ENCODE measurements at regions not wholly inside any gene's neighbourhood (a gene's known extent, or its start where the extent isn't known, plus 50 kb on each side); places are given as distances from the start of the nearest gene placed in this dataset.

GRCh38 chr5:58048185-58048925, 411.5 kb downstream of the PLK2 start:
- DNase-seq: no peak
- no peaks in the 10 kb centered on the region for H3K9me3 Mint-ChIP-seq (ENCODE audit: unreplicated experiment)
- 0 out of 2 replicates have a peak, but pooled peaks cover 6% of the 10 kb centered on the region for H3K9me3 ChIP-seq
- ChIA-PET CTCF (no interaction called here), POLR2A (no interaction called here)
- H3K4me1 ChIP-seq: 0 out of 2 replicates have a peak, but pooled peaks cover 5% of the 10 kb centered on the region
- H3K4me3 Mint-ChIP-seq (ENCODE audit: unreplicated experiment): no peak overlapping the region
- TF ChIP-seq, protein P1, sequence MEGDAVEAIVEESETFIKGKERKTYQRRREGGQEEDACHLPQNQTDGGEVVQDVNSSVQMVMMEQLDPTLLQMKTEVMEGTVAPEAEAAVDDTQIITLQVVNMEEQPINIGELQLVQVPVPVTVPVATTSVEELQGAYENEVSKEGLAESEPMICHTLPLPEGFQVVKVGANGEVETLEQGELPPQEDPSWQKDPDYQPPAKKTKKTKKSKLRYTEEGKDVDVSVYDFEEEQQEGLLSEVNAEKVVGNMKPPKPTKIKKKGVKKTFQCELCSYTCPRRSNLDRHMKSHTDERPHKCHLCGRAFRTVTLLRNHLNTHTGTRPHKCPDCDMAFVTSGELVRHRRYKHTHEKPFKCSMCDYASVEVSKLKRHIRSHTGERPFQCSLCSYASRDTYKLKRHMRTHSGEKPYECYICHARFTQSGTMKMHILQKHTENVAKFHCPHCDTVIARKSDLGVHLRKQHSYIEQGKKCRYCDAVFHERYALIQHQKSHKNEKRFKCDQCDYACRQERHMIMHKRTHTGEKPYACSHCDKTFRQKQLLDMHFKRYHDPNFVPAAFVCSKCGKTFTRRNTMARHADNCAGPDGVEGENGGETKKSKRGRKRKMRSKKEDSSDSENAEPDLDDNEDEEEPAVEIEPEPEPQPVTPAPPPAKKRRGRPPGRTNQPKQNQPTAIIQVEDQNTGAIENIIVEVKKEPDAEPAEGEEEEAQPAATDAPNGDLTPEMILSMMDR (IDR thresholded peaks at IDR 0.05; ENCODE audit: insufficient read depth in 1 of 2, low read depth in 1 of 2, low read length in 1 of 2, severe bottlenecking in 1 of 2, unreplicated experiment in 1 of 2): no peak
- intact Hi-C loops (cut with micrococcal nuclease; ENCODE audit: unreplicated experiment): no loop called here
- H3K27me3 Mint-ChIP-seq (ENCODE audit: insufficient read depth, unreplicated experiment): no peaks in the 10 kb centered on the region
- no peaks in the 10 kb centered on the region for H3K36me3 ChIP-seq (ENCODE audit: control insufficient read depth, insufficient read depth, low read length)
- H3K4me1 Mint-ChIP-seq (ENCODE audit: low read depth, unreplicated experiment): peaks cover 6% of the 10 kb centered on the region
- no peaks in the 10 kb centered on the region for H3K36me3 Mint-ChIP-seq (ENCODE audit: insufficient read depth, unreplicated experiment)
- no peak overlapping the region for H3K27ac Mint-ChIP-seq (ENCODE audit: unreplicated experiment)
- H3K4me3 ChIP-seq (ENCODE audit: low read depth, low read length): no peak overlapping the region
- no peaks in the 10 kb centered on the region for H3K27me3 ChIP-seq (replicated peaks; ENCODE audit: control insufficient read depth, insufficient read depth, low read length)
- no TSS peak for BruUV-seq (replicated peaks)

GRCh38 chr5:58046371-58046770, 413.5 kb downstream of the PLK2 start:
- Histone ChIP-seq H3K9me3 (0 out of 2 replicates have a peak, but pooled peaks cover 6% of the 10 kb centered on the region), H3K4me3 (ENCODE audit: low read depth, low read length) (no peak overlapping the region), H3K27me3 (replicated peaks; ENCODE audit: control insufficient read depth, insufficient read depth, low read length) (no peaks in the 10 kb centered on the region), H3K4me1 (0 out of 2 replicates have a peak, but pooled peaks cover 11% of the 10 kb centered on the region), H3K36me3 (ENCODE audit: control insufficient read depth, insufficient read depth, low read length) (no peaks in the 10 kb centered on the region)
- CTCF ChIA-PET: no interaction called here
- DNase-seq: no peak
- Mint-ChIP-seq H3K36me3 (ENCODE audit: insufficient read depth, unreplicated experiment) (no peaks in the 10 kb centered on the region), H3K27ac (ENCODE audit: unreplicated experiment) (no peak overlapping the region), H3K27me3 (ENCODE audit: insufficient read depth, unreplicated experiment) (no peaks in the 10 kb centered on the region), H3K4me1 (ENCODE audit: low read depth, unreplicated experiment) (peaks cover 6% of the 10 kb centered on the region), H3K4me3 (ENCODE audit: unreplicated experiment) (no peak overlapping the region), H3K9me3 (ENCODE audit: unreplicated experiment) (peaks cover 5% of the 10 kb centered on the region)
- intact Hi-C loops (cut with micrococcal nuclease; ENCODE audit: unreplicated experiment): no loop called here
- BruUV-seq (replicated peaks): no TSS peak
- TF ChIP-seq, protein P1 (IDR thresholded peaks at IDR 0.05; ENCODE audit: insufficient read depth in 1 of 2, low read depth in 1 of 2, low read length in 1 of 2, severe bottlenecking in 1 of 2, unreplicated experiment in 1 of 2): no peak
- POLR2A ChIA-PET: no interaction called here

GRCh38 chr5:58044166-58044565, 415.7 kb downstream of the PLK2 start:
- Mint-ChIP-seq H3K4me1 (ENCODE audit: low read depth, unreplicated experiment) (peaks cover 6% of the 10 kb centered on the region), H3K36me3 (ENCODE audit: insufficient read depth, unreplicated experiment) (no peaks in the 10 kb centered on the region), H3K4me3 (ENCODE audit: unreplicated experiment) (no peak overlapping the region), H3K27ac (ENCODE audit: unreplicated experiment) (no peak overlapping the region), H3K9me3 (ENCODE audit: unreplicated experiment) (peaks cover 13% of the 10 kb centered on the region), H3K27me3 (ENCODE audit: insufficient read depth, unreplicated experiment) (no peaks in the 10 kb centered on the region)
- TF ChIP-seq, protein P1 (IDR thresholded peaks at IDR 0.05; ENCODE audit: insufficient read depth in 1 of 2, low read depth in 1 of 2, low read length in 1 of 2, severe bottlenecking in 1 of 2, unreplicated experiment in 1 of 2): no peak
- POLR2A ChIA-PET: no interaction called here
- Histone ChIP-seq H3K4me1 (peaks cover 17% of the 10 kb centered on the region; the same call in 1 of the 2 replicates), H3K27me3 (replicated peaks; ENCODE audit: control insufficient read depth, insufficient read depth, low read length) (no peaks in the 10 kb centered on the region), H3K4me3 (ENCODE audit: low read depth, low read length) (no peak overlapping the region), H3K9me3 (0 out of 2 replicates have a peak, but pooled peaks cover 6% of the 10 kb centered on the region), H3K36me3 (ENCODE audit: control insufficient read depth, insufficient read depth, low read length) (no peaks in the 10 kb centered on the region)
- intact Hi-C loops (cut with micrococcal nuclease; ENCODE audit: unreplicated experiment): no loop called here
- BruUV-seq (replicated peaks): no TSS peak
- CTCF ChIA-PET: no interaction called here
- DNase-seq: no peak
